NCI-H69 (cell line): ENCODE measurements at regions not wholly inside any gene's neighbourhood (a gene's known extent, or its start where the extent isn't known, plus 50 kb on each side); places are given as distances from the start of the nearest gene placed in this dataset.

Experiments used
- DNase-seq: peaks from one replicate; lab custom pipeline; 2025; lab: John Stamatoyannopoulos, UW

DNA sequence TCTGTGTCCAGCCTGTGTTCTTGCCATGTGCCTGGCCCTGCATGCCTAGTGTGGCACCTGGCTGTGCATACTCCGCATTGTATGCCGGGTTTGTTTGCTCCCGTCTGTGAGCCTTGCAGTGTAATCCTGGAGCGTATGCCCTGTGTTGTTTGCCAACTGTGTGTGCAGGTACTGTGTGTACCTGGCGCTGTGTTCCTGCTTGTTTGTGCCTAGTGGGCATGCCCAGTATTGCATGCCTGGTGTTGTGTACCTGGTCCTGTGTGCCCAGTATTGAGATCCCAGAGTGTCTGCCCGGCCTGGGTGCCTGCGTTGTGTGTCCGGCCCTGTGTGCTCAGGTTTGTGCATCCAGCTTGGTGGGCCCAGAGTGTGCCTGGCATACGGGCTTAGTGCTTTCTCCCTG lies 54.5 kb upstream of the CHRNA7 start:
- peak; percentile 69 for DNase-seq

DNA sequence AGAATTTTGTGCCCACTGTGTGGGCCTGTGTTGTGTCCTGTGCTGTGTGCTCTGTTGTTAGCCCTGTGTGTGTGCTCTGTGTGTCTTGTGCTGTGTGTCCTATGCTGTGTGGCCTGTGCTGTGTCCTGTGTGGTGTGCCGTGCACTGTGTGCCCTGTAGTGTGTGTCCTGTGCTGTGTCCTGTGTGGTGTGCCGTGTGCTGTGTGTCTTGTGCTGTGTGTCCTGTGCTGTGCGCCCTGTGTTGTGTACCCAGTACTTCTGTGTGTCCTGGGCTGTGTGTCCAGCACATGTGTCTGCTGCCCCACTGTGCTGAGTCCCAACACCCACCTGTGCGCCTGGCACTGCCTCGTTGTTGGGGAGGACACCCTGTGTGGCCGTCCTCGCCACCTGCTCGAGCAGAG lies 53.2 kb upstream of the CHRNA7 start:
- DNase-seq, result no peak

DNA sequence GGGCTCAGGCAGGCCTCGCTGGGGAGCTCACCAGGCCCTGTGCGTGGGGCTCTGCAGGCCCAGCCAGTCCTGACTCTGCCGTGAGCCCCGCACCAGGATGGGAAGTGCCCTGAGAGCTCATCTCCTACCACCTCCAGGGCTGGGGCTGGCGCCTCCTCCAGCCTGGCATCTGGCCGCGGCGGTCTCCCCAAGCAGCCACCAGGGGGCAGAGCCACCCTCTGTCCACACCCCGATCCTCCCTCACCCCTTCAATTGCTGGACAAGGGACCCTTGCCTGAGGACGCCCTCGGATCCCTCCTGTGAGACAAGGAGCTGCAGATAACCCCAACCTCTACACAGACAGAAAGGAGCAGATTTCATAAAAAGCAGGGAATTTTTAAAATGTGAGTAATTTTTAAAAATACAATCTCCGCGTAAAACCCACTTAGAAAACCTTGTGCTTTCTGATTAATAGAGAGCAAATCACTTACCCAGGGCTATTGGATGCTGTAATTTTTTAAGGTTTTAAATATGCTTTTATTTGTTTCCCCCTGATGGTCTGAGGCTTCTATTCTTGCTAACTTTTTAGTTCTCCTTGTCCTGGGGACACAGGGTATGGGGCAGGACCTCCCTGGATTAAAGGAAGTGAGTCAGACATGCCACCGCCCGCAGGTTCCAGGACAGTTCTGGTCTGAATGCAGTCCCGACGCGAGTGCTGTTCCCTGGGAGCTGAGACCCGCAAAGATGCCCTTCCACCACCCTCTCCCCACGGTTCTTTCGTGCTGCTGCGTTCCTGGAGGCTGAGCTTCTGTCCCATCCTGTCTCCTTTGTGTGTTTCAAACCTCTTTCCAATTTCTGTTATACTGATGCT lies 52.3 kb upstream of the CHRNA7 start:
- peak; percentile 67 for DNase-seq
